C1 segment of cervical spinal cord (tissue), 14 donors: ENCODE measurements at regions not wholly inside any gene's neighbourhood (a gene's known extent, or its start where the extent isn't known, plus 50 kb on each side); places are given as distances from the start of the nearest gene placed in this dataset.

ENCODE experiments used
- DNase-seq, 14 donors: peaks; one replicate each; lab custom pipeline; 2025; lab: John Stamatoyannopoulos, UW

DNA sequence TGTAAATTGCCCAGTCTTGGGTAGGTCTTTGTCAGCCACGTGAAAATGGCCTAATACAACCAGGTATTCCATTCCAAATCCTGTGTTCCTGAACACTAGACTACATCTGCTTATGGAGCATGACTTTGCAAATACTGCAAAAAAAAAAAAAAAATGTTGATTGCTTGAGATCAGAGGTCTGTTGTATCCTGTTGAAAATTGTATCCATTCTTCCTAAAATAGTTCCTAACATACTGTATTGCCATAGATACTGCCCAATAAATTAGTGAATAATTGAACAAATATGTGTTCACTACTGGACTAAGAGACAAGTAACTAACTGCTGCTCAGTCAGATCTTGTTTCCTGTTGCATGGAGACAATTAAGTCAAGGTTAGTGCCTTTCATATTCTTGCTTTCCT is 164.3 kb upstream of the PABPC4L start:
- DNase-seq = no peak

DNA sequence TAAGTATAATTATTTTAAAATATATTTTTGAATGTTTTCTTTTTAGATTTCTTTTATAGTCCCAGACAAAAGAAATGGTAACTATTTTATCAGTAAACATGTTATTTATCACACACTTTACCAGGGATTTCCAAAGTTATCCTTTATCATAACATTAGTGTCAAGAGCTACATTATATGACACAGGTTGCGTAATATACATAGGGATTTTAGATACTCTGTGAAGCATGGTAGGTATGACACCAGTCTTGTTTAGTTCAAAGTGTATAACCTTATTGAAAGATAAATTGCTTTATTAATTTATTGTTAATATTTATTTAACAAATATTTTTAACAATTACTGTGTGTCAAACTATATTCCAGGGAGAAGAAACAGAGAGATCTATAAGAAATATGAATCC is 163.3 kb upstream of the PABPC4L start:
- no peak for DNase-seq

DNA sequence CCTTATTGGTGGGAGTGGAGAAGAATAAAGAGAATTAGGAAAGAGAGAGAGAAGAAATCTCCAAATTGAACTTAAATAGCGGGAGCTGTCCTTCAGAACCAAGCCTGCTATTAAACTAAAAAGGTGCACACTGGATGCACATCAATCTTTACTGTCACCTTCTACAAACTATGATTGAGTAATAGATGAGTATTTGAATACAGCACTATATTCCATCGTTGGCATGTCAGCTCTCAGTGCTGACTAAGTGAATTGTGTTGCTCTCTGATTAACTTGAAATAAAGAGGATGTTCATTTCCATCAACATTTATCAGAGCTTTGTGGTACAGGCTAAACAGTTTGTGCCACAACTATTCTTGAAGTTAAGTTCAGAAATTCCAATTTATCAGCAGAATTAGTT is 143.7 kb upstream of the PABPC4L start:
- no peak for DNase-seq

DNA sequence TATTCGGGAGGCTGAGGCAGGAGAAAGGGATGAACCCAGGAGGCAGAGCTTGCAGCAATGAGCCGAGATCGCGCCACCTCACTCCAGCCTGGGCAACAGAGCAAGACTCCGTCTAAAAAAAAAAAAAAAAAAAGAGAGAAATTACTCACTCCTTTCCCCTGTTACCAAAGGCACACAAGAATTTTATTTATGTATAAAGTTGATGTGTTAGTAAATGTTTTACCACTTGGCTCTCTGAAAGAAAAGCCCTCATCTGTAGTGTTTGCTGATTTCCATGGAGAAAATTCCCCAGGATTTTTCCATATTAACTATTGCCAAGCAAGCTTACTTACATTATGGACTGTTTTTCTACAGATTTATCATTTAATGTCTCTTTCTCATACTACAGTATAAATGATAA is 142.1 kb upstream of the PABPC4L start:
- no peak for DNase-seq

DNA sequence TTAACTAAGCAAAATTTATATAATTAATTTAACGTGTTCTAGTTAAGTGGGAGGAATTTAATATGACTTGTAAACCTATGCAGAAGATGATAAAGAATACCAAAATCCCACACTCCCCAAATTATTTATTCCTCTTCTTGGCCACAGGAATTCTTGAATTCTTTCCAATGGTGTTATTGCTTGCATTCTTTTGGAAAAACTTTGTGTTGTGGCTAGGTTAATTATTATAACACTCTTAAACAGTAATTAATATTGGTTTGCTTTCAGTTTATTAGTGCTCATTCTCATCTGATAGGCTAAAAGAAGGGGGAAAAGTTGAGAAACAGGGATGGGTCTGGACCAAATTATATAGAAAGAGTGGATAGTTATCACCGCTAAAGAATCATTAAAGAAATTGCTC is 141.5 kb upstream of the PABPC4L start:
- no peak for DNase-seq

DNA sequence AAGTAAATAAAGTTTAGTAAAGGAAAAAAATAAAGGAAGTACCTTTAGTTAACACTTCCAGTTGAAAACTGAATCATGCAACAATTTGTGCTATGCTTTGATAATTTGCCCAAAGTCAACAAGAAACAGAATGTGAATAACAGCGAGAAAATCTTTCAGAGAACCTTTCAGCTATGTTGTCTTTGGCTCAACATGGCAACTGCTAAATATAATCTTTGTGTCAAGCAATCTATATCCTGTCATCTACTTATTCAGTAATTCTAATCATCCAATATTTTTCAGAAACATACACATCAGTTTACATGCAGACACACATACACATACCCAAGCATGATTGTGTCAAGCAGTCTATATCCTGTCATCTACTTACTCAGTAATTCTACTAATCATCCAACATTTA is 136.0 kb upstream of the PABPC4L start:
- DNase-seq = no peak

DNA sequence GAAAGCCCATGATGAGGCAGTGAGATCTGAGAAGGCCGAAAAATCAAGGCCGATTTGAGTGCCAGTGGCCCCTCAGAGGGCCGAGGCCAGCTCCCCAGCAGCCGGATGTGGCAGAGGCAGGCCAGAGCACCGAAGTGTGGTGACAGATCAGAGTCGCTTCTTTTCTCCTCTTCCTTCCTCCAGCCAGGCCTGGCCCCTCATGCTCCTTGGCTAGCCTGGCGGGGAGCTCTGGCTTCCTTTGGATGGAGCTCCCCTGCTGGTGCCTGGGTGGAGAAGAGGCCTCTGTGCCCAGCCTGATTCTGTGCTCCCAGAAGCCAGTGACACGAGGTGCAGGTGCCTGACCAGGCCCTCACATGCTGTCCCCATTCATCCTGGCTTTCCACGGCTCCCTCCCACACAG is 127.2 kb upstream of the PABPC4L start:
- no peak for DNase-seq

DNA sequence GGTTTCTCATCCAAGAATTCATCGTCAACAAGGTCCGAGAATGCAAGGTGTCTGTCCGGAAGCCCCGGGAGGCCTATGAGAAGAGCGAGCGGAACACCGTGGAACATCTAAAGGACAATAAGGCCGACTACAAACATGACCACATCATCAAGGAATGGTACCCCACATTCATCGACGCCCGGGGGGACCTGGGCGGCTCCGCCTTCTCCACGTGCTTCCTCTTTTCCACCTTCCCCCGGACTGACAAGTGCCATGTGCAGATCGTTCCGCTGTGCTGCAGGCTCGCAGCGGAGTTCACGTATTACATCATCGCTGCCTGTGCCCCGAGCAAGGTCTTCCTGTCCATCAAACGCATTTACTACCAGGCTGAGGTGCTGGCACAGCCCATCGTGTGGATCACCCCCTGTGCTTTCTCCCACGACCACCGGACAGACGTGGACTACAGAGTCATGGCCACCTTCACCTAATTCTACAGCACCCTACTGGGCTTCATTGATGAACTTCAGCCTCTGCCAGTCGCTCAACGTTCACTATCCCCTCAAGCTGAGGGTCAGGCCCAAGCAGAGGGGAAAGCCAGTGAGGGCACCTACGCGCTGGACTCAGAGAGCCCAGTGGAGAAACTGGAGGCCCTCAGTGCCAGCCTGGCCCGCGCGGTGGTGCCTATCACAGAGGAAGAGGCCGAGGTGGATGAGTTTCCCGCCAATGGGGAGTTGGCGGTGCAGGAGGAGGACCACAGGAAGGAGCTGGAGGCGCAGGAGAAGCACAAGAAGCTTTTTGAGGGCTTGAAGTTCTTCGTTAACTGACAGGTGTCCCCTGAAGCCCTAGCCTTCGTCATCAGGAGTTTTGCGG is 125.9 kb upstream of the PABPC4L start:
- no peak for DNase-seq

DNA sequence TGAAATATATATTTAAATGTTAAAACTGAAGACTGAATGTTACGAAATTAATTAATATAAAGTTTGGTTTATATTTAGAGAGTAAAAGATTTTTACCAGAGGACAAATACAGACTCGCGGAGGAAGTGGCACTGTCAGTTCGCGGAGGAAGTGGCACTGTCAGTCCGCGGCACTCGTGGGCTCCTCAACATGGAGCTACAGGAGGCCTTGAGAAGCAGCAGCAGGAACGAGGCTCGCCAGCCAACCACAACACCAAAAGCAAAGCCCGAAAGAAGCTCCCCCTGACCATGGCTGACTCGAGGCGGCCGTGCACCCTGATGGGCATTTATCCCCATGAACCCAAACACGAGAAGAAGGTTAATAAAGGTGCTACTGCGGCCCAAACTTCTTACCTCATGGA is 125.3 kb upstream of the PABPC4L start:
- no peak for DNase-seq

DNA sequence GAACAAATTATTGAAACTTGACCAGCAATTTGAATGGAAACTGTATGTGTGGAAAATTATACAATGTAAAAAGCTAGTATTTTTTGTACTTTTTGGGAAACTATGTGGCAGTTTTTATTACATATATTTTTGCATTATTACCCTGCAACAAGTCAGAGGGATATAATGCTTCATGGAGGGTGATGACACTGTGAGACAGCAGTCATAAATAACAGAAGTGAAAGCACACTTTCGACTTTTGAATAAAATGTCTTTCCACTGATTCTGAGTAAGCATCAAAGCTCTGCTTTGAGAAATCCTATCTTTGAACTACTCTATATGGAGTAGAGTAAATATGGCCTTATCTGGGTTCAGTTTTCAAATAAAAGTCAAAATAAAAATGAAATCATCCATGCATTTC is 122.6 kb upstream of the PABPC4L start:
- no peak for DNase-seq

DNA sequence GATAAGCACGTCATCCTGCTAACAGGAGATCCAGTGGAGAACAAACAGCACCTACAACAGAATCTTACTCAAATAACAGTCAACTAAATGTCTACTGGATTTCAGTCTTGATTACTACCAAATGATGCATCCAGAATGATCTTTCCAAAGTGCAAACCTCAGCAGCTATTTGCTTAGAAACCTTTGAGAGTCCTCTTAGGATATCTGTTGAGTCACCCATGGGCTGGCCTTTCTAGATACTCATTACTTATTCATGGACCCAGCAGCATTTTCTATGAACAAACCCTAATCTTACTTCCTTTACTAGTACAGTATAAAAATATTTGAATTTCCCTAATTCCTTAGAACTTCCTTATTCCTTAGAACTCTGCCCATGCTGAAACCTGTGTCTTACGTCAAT is 118.5 kb upstream of the PABPC4L start:
- no peak for DNase-seq

DNA sequence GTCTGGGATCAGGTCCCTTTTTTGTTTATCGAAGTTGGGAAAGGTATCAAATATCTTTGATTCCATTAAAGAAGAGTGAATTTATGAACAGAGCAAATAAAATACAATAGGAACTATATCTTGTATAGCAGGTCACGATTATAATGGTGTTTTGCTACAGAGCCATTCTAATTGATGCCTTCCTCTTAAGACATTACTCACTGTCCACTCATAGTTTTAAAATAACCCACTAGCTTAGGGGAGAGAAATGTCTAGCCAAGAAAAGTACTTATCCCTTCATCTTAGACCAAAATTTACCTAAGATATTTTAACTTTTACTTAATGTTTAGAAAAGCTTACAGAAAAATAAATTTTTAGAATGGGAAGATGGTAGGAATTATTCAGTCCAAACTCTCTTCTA is 112.0 kb upstream of the PABPC4L start:
- no peak for DNase-seq

DNA sequence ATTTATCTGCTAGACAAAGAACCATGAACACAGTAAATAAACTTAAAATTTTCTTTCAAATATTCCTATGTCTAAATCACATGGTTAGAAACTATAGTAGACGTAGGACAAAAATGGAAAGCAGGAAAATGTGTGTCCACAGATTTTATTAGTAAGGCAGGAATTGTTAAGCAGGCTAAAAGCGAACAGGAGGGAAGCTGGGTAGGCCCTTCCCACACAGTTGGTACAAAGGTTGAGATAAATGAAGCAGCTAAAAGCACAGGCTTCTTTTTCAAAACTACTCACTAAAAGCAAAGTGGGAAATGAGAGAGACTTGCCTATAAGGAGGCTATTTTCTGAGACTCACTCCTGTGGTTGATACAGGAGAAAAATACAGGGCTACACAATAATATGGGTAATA is 108.1 kb upstream of the PABPC4L start:
- no peak for DNase-seq

DNA sequence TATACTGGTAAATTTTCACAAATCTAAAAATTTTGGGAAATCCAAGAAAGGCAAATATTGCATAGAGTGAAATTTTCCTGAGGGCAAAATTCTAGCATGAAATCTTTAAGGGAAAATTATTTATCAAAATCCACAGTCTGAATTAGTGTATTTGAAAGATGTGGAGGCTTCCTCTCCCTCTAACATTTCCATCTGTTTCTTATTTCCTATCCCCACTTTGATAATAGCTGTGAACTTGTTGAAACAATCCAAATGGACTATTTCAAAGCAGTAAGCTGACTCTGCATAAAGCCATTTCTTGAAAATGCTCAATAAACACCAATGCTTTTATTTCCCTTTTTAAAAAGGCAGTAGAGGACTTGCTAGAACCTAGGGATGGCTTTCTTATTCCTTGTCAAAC is 107.3 kb upstream of the PABPC4L start:
- no peak for DNase-seq

DNA sequence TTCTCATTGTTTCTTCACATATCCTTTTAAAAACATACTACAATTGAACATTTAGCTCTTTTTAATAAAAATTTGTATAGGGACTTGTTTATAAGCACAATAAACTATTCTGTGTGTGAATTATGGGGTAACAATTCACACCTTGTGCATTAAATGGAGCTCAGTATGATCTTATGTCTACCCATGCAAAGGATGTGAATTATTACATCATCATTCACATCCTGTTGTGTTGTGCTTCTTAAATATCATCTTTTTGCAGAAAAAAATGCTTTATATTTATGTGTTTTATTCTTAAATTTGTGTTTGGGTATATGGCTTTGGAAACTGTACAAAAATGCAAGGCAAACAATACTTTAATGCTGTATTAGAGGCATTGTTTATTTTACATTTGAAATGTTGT is 96.7 kb upstream of the PABPC4L start:
- DNase-seq = no peak

DNA sequence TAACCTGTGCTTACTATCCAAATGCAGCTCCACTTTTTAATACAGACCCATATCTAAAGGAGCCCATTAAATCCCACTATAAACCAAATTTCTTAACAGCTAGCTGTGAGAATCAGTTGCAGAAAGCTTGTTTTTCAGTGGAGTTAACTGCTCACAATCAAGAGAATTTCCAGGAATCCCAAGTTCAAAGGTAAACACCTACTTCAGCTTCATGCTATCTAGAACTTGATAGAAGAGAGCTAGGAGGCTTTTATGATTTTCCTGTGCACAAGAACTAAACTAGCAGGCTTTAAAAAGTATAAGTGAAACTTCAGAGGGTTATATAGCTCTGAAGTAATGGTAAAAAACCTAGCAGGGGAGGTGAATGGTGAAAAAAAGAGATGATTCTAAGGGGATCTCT is 96.2 kb upstream of the PABPC4L start:
- no peak for DNase-seq

DNA sequence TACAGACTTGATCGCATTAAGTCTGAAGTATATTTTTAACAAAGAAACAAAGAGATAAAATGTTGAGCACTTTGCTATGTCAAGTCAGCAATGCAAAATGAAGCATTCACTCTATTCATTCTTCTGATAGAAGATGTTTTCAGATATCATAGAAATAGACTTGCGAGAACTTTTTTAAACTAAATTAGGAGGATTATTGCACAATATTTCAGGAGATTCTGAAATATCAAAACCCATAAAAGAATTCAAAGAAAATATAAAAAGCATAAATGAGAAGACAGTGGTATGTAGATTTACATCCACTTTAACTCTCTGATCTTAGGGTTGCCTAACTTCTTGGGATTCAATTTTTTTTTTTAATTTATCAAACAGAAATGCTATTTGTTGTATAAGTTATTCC is 81.1 kb upstream of the PABPC4L start:
- DNase-seq = no peak

DNA sequence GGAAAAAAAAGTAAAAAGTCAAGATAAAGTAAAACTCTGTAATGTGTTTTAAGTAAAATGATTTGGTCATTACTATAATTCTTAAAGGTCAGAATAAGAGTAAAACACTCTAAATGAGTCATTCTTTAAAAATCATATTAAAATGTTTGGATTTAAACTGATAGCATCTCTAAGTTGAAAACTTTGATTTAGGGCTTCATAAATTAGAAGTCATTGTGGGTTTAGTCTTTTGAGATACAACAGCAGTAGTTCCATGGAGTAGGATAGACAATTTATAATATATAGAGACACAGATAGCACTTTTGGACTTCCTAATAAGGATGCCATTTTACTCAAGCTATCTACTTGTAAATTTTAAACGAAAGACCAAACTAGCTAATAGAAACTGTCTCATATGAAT is 77.1 kb upstream of the PABPC4L start:
- no peak for DNase-seq

DNA sequence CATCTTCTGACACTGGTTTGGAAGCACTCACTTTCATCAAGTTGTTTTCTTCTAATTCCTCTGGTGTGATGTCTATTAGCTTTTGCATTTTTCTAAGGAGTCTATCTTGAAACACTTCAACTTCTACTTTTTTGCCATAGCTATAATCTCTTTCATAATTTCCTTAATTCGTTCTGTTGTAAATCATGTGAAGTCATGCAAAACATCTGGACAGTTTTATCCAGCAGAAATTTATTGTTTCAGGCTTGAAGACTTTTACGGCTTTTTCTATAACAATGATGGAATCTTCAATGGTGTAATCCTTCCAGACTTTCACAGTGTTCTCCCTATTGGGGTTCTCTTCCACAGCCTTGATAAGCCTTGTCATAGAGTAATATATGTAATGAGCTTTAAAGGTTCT is 74.9 kb upstream of the PABPC4L start:
- no peak for DNase-seq

DNA sequence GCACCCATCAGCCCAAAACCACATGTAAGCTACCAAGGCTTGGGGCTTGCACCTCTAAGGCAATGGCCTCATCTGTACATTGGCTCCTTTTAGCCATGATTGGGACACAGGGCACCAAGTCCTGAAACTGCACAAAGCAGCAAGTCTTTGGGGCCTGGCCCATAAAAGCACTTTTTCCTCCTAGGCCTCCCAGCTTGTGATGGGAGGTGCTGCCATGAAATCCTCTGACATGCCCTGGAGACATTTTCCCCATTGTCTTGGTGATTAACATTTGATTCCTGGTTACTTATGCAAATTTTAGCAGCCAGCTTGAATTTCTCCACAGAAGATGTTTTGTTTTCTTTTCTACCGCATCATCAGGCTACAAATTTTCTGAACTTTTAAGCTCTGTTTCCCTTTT is 58.5 kb upstream of the PABPC4L start:
- DNase-seq = no peak
